Stimulated activated CD8-positive, alpha-beta memory T cell treated with anti-CD3 and anti-CD28 coated beads, Interleukin-4, amount 100 ng/mL, for 48 hours (primary cell): ENCODE measurements at regions not wholly inside any gene's neighbourhood (a gene's known extent, or its start where the extent isn't known, plus 50 kb on each side); places are given as distances from the start of the nearest gene placed in this dataset.

Experiments
- DNase-seq: peaks from one replicate; pipeline ENCODE4 v3.0.0-alpha.2; 2020

DNA sequence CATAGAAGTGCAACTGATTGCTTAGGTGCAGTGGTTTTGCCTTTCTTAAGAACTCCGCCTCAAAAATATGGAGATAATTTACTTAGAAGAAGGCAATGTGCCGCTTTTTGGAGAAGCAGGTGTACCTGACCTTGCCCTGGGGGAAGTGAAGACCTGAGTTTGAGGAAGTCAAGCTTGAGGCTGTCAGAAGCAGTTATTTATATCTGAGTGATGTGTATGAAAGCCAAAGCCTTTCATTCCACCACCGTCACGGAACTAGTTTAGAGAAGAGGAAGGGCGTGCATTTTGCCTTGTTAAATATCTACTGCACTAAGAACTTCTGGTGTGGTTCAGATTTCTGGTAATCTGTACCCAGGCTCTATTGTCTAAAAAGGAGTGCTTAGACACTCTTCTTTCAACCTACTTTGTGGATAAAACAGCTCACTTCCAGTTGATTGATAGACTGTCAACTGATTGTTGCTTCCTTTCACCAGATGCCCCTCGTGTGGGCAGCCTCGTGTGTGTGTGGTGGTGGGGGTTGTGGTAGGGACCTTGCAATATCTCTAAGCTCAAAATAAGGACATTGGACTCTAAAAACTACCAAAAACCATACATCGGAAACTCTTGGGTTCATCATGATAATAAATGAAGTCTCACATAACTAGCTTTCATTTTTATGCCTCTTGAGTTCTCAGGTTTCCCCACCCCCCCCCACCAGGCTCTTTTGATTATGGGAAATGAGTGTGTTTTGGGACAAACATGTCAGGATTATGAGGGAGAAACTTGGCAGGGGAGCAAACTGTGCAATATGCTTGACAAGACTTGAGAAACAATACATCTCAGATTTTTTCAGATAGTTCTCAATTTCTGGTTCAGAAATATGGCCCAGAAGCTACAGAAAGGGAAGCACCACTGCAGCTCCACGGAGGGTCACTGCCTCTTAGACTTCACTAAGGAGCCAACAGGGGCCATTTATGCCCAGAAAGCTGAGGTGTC, 78.6 kb downstream of the ARF6 start:
- DNase-seq, result peak; percentile 74

DNA sequence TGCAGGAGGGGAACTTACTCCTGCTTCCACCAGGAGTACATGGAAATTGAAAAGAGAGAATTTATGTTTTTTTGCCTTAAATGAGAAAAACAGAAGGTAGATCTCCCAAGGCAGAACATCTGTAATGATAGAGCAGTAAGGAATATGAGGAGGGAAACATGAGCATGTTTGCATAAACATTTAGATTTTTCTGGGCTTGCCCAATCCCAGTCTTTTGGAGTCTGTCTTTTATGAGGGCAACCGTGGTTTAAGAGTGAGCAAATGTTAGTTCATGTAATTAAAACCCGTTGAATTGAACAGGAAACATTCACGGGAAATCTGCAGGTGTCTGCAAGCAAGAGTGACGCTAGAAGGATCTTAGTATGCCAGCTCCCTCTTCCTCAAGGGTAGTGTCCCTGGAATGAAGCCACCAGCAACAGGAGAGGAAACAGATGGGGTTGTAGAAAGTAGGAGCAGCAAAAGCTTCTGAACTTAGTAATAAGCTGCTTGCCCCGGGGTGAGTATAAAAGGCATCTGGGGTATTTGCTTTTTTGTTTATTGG, 79.3 kb downstream of the ARF6 start:
- no peak for DNase-seq

DNA sequence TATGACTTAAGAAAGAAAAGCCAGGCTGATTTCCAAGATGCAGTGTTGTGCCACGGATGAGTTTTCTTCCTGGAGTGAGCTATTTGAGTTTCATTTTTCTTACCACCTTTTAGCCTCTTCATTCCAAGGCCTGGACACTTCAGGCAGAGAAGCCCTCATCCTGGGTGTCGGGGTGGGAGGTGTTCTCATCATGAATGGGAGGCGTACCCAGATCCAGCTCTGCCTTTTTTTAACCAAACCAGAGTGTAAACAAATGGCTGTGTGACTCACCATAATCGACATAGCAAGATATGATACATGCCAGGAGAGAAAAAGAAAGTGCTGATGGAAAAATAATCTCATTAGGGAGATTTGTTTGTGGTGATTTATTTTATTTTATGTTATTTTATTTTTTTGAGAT, 79.9 kb downstream of the ARF6 start:
- peak; percentile 63 for DNase-seq

GRCh38 chr14:49975276-49975675, 82.4 kb downstream of the ARF6 start:
- no peak for DNase-seq

DNA sequence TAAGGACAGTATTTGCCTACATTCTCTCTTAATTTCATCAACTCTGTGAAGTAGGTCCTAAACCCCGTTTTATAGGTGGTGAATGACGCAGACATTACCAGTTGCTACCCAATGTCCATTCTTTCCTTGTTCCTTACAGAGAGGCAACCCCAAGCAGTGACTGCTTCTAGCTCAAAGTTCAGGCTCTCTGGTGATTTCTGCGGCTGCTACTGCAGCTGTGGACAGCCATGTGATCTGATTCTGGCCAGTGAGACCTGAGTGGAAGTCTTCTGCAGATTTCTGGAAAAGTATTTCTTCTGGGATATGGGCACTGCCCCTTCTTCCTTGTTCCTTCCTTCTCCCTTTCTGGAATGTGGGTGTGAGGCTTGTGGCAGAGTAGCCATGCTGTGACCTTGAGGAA, 82.9 kb downstream of the ARF6 start:
- no peak for DNase-seq

GRCh38 chr14:49977126-49977841, 84.4 kb downstream of the ARF6 start:
- peak; percentile 66 for DNase-seq

DNA sequence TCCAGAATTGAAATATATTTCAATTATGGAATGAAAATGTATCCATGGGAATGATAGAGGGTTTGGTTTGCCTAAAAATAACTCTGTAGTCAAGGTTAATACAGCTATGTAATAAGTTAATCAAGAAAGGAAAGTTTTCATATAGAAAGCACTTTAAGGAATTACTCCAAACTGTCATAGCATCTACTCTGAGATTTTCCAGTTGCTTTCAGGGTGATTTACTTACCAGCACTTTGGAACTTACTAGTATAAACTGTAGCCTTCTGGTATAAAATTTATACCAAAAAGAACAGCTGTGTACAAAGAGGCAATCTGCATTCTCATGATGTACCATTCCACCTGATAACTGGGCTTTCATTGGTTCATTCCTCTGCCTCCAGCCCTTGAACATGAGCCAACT, 87.1 kb downstream of the ARF6 start:
- no peak for DNase-seq

- DNase-seq, result no peak
Observed at GRCh38 chr14:49982082-49982481, 89.2 kb downstream of the ARF6 start.

- peak; percentile 23 for DNase-seq
Observed at GRCh38 chr14:49982501-49982951, 89.6 kb downstream of the ARF6 start.

GRCh38 chr14:49984424-49984823, 91.5 kb downstream of the ARF6 start:
- no peak for DNase-seq

DNA sequence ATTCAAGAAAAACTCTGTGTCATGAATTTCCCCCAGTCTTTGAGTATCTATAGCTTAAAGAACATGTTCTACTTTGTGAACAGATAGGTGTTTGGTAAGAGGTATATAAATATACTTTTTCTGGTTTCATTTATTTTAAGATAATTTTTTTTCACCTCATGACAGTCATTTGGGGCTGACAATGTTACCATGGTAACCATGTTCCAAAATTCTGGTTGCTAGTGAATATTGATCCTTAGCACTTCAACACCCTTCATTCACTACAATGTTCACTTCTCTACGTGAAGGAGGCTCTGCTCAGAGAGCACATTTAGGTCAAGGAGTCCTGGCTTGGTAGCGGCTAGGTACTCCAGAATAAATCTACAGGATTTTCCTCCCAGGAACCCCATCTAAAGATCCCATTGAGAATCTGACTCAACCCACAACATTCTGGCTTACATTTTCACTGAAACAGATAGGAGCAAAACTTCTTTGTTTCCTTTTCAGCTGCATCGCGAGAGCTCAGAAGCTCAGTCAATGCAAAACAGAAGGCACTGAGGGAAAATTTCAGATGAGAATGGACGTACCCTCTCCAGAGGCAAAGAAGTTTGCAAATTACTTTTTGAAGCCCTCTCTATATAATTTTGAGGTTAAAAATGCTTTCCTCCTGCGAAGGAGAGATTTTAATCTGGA, 93.6 kb downstream of the ARF6 start:
- no peak for DNase-seq

DNA sequence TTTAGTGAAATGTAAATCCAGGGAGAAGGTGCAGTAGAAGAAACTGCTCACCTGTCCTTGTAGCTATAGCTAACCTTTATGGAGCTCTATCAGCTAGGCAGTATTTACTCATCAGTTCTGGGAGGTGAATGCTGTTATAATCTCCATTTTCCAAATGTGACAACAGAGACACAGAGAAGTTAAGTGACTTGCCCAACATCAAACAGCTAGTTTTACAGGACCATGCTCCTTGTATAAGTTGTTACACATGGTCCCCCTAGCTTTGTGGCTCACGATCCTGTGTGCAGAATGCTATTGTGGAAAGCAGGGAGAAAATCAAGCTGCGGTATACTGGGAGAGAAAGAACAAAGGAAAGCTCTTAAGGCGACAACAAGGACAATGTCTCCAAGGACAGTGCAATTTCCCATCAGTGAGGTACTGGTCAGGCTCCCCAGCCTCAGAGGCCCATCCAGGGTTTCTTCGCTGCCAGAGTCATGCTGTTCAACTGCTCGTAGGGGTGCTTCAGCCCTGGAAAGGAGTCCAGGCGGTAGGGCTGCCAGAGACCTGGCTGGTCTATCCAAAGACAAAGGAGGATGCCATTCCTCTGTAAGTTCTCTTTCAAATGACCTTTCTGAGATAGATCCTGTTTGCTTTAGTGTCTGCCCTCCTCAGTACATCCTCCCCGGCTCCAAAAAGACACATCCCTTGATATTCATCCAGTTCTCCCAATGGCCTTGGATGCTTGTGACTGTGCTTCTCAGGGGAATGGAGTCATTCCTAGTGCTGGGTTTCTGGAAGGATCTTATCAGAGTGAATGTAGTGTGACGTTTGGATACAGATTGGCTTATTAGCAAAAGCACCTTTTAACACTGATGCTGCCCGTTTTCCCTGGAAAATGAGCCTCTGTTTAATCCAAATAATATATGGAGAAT, 95.5 kb downstream of the ARF6 start:
- no peak for DNase-seq

GRCh38 chr14:49989966-49990365, 97.1 kb downstream of the ARF6 start:
- no peak for DNase-seq

- no peak for DNase-seq
Observed at GRCh38 chr14:49991491-49991890, 98.6 kb downstream of the ARF6 start.

- no peak for DNase-seq
Observed at GRCh38 chr14:49992036-49992435, 99.2 kb downstream of the ARF6 start.

DNA sequence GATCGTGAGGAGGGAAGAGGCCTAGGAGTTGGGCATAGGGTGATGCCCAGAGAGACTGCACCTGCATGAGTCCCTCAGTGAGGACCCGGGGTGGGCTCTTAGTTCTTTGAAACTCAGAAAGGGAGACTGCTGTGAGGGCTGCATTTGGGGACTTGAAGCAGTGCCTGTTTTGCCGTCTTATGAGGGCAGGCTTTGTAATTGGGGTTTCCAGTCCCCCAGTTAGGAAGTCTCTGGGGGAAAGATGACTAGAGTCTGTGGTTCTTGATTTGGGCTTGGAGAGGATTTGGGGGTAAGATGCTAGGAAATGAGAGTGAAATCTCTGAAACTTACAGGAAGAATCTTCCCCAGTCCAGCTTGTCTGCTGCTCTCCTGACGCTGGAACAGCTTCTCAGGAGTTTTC, 99.6 kb downstream of the ARF6 start:
- DNase-seq, result no peak

DNA sequence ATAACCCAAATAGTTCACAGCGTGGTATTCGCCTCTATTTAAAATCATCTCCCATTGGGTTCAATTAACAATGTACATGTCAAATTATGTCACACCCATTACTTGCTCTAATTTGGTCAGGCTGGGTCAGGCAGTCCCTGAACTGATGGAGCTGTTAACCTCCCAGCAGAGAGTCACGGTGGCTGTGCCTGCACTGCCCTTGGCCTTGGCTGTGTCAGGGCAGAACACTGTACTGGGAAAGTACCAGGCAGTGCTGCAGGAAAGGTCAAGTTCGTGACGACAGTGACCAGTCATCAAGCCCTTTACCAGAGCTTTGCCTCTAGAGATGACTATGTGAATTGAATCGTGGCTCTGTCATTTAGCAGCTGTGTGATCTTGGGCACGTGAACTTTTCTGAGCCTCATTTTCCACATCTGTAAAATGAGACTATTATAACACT, 100.0 kb downstream of the ARF6 start:
- peak; percentile 72 for DNase-seq

DNA sequence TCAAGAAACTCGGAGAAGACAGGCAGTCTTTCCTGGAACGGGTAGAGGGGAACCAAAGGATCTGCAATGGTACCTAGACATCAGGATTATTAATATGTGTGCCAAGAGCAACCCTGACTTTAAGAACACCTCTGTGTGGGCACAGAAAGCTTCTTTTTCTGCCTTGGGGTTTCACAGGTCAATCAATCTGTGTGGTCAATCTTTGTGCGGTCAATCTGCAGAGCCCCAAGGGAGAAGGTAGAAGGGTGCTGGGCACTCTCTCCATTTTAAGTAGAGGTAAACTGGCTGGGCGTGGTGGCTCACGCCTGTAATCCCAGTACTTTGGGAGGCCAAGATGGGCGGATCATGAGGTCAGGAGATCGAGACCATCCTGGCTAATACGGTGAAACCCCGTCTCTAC, 100.7 kb downstream of the ARF6 start:
- DNase-seq, result no peak

GRCh38 chr14:49994951-49995561, 102.2 kb downstream of the ARF6 start:
- DNase-seq, result no peak

- no peak for DNase-seq
Observed at GRCh38 chr14:49997991-49998390, 105.1 kb downstream of the ARF6 start.

DNA sequence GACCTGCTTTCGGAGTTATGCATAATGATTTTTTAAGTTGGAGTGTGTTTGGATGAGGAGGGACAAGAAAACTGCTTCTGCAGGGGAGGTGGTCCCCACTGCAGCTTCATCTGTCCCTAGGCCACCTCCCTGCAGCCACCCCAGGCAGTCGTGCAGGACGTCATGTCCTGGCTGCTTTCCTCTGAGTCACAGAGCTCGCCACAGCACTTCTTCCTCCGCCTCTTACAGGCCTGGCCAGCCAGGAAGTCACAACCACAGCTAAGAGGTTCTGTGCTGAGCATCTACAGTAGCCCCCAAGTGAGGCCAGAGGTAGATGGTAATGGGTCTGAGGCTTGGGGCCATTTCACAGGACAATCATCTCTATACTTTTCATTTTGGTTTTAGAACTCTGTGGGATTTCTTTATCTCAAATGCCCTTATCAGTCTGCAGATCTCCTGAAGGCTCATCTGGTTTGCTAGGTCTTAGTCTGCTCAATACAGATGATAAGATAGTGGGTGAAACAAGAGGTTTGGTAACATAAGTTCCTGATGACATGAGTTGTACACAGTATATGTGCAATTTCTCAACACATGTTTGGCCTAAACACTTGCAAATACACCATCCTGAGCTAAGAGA, 106.4 kb downstream of the ARF6 start:
- peak; percentile 86 for DNase-seq
